IMR-90 (cell line): ENCODE measurements at regions not wholly inside any gene's neighbourhood (a gene's known extent, or its start where the extent isn't known, plus 50 kb on each side); places are given as distances from the start of the nearest gene placed in this dataset.

Experiments
- ATAC-seq: fragments of 200-7000 bp; cut with Tn5 transposase; 2 replicates; pipeline ENCODE4 v1.9.1; 2020; ENCODE audit warnings: low read depth, mild to moderate bottlenecking, moderate library complexity
- BruUV-seq: library from RNA; stranded (reverse); fragments of 400-500 nt; replicated peaks from 2 replicates; lab custom pipeline; 2021; lab: Mats Ljungman, UMichigan
- CTCF ChIA-PET: fragments of 300-600 bp; formaldehyde crosslinking; extraction: SDS; loops from one replicate; lab custom pipeline; 2021; ENCODE audit warnings: antibody characterized with exemption; lab: Yijun Ruan, JAX
- POLR2A ChIA-PET: fragments of 300-600 bp; sonication (Branson Sonifier 250); formaldehyde crosslinking; loops from one replicate; lab custom pipeline; 2022; ENCODE audit warnings: antibody characterized with exemption; ENCODE audit not compliant: unreplicated experiment; lab: Charles Lee
- DNase-seq: peaks from one replicate; pipeline ENCODE4 v3.0.0; 2013
- H2AFZ ChIP-seq: replicated peaks from 2 replicates; pipeline ENCODE3; 2013; ENCODE audit warnings: low read length, mild to moderate bottlenecking; ENCODE audit not compliant: poor library complexity
- H2AK5ac ChIP-seq: 2 replicates; pipeline ENCODE4 v1.6.1; 2013; ENCODE audit warnings: low read depth, low read length, inconsistent platforms
- H2AK9ac ChIP-seq: replicated peaks from 2 replicates; pipeline ENCODE3; 2013; ENCODE audit warnings: mild to moderate bottlenecking, low read depth, low read length, moderate library complexity; ENCODE audit not compliant: poor library complexity
- H2BK120ac ChIP-seq: 2 replicates; pipeline ENCODE4 v1.6.1; 2013; ENCODE audit warnings: low read depth, low read length, inconsistent platforms
- H2BK15ac ChIP-seq: 3 replicates; pipeline ENCODE4 v1.6.1; 2013; ENCODE audit warnings: low read depth, low read length, inconsistent platforms
- H2BK20ac ChIP-seq: 2 replicates; pipeline ENCODE4 v1.6.1; 2013; ENCODE audit warnings: low read depth, mild to moderate bottlenecking, inconsistent platforms, low read length, moderate library complexity
- H2BK5ac ChIP-seq: 2 replicates; pipeline ENCODE4 v1.6.1; 2013; ENCODE audit warnings: mild to moderate bottlenecking, low read depth, low read length, inconsistent platforms; ENCODE audit not compliant: poor library complexity, severe bottlenecking
- H3K14ac ChIP-seq: replicated peaks from 2 replicates; pipeline ENCODE4 v1.6.1; 2013; ENCODE audit warnings: low read depth, low read length, inconsistent platforms
- H3K18ac ChIP-seq: 2 replicates; pipeline ENCODE4 v1.6.1; 2013; ENCODE audit warnings: low read depth, low read length, control low read depth
- H3K23ac ChIP-seq: 2 replicates; pipeline ENCODE4 v1.6.1; 2013; ENCODE audit warnings: low read depth, low read length, inconsistent platforms
- H3K27ac ChIP-seq: 2 replicates; pipeline ENCODE4 v1.5.1; 2013; ENCODE audit warnings: mild to moderate bottlenecking, control low read depth, low read length; ENCODE audit not compliant: insufficient read depth
- H3K27me3 ChIP-seq: 2 replicates; pipeline ENCODE4 v1.6.1; 2013; ENCODE audit warnings: low read length; ENCODE audit not compliant: control insufficient read depth, insufficient read depth
- H3K36me3 ChIP-seq: 2 replicates; pipeline ENCODE4 v1.6.1; 2013; ENCODE audit warnings: low read length, mixed read lengths; ENCODE audit not compliant: control insufficient read depth, insufficient read depth
- H3K4ac ChIP-seq: 2 replicates; pipeline ENCODE4 v1.6.1; 2013; ENCODE audit warnings: low read depth, low read length, inconsistent platforms
- H3K4me1 ChIP-seq: 2 replicates; pipeline ENCODE4 v1.6.1; 2013; ENCODE audit warnings: low read length, mixed read lengths; ENCODE audit not compliant: control insufficient read depth, insufficient read depth
- H3K4me2 ChIP-seq: 2 replicates; pipeline ENCODE4 v1.6.1; 2013; ENCODE audit warnings: low read depth, mild to moderate bottlenecking, control low read depth, low read length, moderate library complexity
- H3K4me3 ChIP-seq: 2 replicates; pipeline ENCODE4 v1.5.1; 2013; ENCODE audit warnings: low read depth, mild to moderate bottlenecking, control low read depth, low read length, moderate library complexity; ENCODE audit not compliant: insufficient read depth
- H3K56ac ChIP-seq: 2 replicates; pipeline ENCODE4 v1.6.1; 2013; ENCODE audit warnings: low read length, inconsistent platforms; ENCODE audit not compliant: insufficient read depth; ENCODE audit errors: extremely low read depth
- H3K79me1 ChIP-seq, 2 experiments: 2 replicates each; pipeline ENCODE4 v1.6.1; 2013; ENCODE audit warnings: low read length in 2 of 2, inconsistent platforms in 1 of 2, low read depth in 1 of 2
- H3K9ac ChIP-seq: 2 replicates; pipeline ENCODE4 v1.6.1; 2013; ENCODE audit warnings: low read depth, low read length, control low read depth
- H3K9me1 ChIP-seq: 2 replicates; pipeline ENCODE4 v1.6.1; 2013; ENCODE audit warnings: low read length, inconsistent platforms; ENCODE audit not compliant: insufficient read depth
- H3K9me3 ChIP-seq: 2 replicates; pipeline ENCODE4 v1.6.1; 2013; ENCODE audit warnings: low read length; ENCODE audit not compliant: control insufficient read depth, insufficient read depth
- H4K20me1 ChIP-seq: 2 replicates; pipeline ENCODE4 v1.6.1; 2013; ENCODE audit warnings: low read length, inconsistent platforms; ENCODE audit not compliant: insufficient read depth
- H4K5ac ChIP-seq: 2 replicates; pipeline ENCODE4 v1.6.1; 2013; ENCODE audit warnings: mild to moderate bottlenecking, low read depth, low read length, control low read depth
- H4K8ac ChIP-seq, 2 experiments: 2 replicates each; pipeline ENCODE4 v1.6.1; 2013; ENCODE audit warnings: low read depth in 2 of 2, low read length in 2 of 2, control low read depth in 1 of 2, inconsistent platforms in 1 of 2
- H4K91ac ChIP-seq: 2 replicates; pipeline ENCODE4 v1.6.1; 2013; ENCODE audit warnings: low read depth, low read length, inconsistent platforms; ENCODE audit not compliant: insufficient read depth
- BHLHE40 ChIP-seq: fragments of 150-350 bp; IDR thresholded peaks from 2 replicates; pipeline ENCODE4 v1.6.1; 2016; ENCODE audit warnings: mild to moderate bottlenecking, low read depth, low read length
- CEBPB ChIP-seq: IDR thresholded peaks from 2 replicates; pipeline ENCODE4 v1.6.1; 2012; ENCODE audit warnings: low read depth, low read length, improper control_type of control experiment
- CHD1 ChIP-seq: IDR thresholded peaks from 2 replicates; pipeline ENCODE4 v1.6.1; 2012; ENCODE audit warnings: low read depth, low read length, improper control_type of control experiment
- FOS ChIP-seq: fragments of 150-350 bp; IDR thresholded peaks from 2 replicates; pipeline ENCODE4 v1.6.1; 2016; ENCODE audit warnings: low read depth, low read length
- MAFK ChIP-seq: IDR thresholded peaks from 2 replicates; pipeline ENCODE4 v1.6.1; 2012; ENCODE audit warnings: low read depth, low read length, improper control_type of control experiment
- MAZ ChIP-seq: IDR thresholded peaks from 2 replicates; pipeline ENCODE4 v1.6.1; 2012; ENCODE audit warnings: low read depth, mild to moderate bottlenecking, low read length, improper control_type of control experiment, moderate library complexity, borderline replicate concordance
- MXI1 ChIP-seq: IDR thresholded peaks from 2 replicates; pipeline ENCODE4 v1.6.1; 2012; ENCODE audit warnings: low read depth, mild to moderate bottlenecking, low read length, moderate library complexity, borderline replicate concordance
- NFE2L2 ChIP-seq: fragments of 150-350 bp; IDR thresholded peaks from 2 replicates; pipeline ENCODE4 v1.6.1; 2016; ENCODE audit warnings: low read depth, mild to moderate bottlenecking, low read length
- RAD21 ChIP-seq: IDR thresholded peaks from 2 replicates; pipeline ENCODE4 v1.6.1; 2012; ENCODE audit warnings: low read length, improper control_type of control experiment
- RCOR1 ChIP-seq: IDR thresholded peaks from 2 replicates; pipeline ENCODE4 v1.6.1; 2012; ENCODE audit warnings: mild to moderate bottlenecking, low read length, improper control_type of control experiment; ENCODE audit not compliant: insufficient replicate concordance
- WGBS, 2 experiments: methylation state at CpG; one replicate each; pipeline versions ENCODE4 v1.1.5 to v1.1.7; 2013; ENCODE audit warnings: missing lambda C conversion rate in 2 of 2; ENCODE audit not compliant: insufficient read length in 1 of 2; ENCODE audit errors: extremely low coverage in 2 of 2; 5-methylcytosine and 5-hydroxymethylcytosine counted together
- dilution Hi-C: fragments of 300-500 bp; cut with HindIII; formaldehyde crosslinking; loops from one replicate; pipeline ENCODE4 v1.14.3; 2018; ENCODE audit warnings: low sequenced_read_pairs; ENCODE audit not compliant: unreplicated experiment
- in situ Hi-C: fragments of 300-500 bp; cut with MboI; formaldehyde crosslinking; loops from 3 replicates; pipeline ENCODE4 v1.14.3; 2019; ENCODE audit warnings: low sequenced_read_pairs, inconsistent platforms, mixed read lengths
- intact Hi-C: fragments of 100-400 bp; cut with micrococcal nuclease; formaldehyde crosslinking; loops from 2 replicates; pipeline ENCODE4 v1.10.0; 2022
- TF ChIP-seq, protein P1 (sequence below): fragments of 150-350 bp; IDR thresholded peaks from 2 replicates; pipeline ENCODE4 v1.6.1; 2016; ENCODE audit warnings: low read depth, mild to moderate bottlenecking, low read length, moderate library complexity, borderline replicate concordance
- TF ChIP-seq, protein P2 (sequence below): fragments of 150-350 bp; IDR thresholded peaks from 2 replicates; pipeline ENCODE4 v1.6.1; 2017; ENCODE audit warnings: mild to moderate bottlenecking, antibody characterized with exemption, low read length, low read depth

DNA sequence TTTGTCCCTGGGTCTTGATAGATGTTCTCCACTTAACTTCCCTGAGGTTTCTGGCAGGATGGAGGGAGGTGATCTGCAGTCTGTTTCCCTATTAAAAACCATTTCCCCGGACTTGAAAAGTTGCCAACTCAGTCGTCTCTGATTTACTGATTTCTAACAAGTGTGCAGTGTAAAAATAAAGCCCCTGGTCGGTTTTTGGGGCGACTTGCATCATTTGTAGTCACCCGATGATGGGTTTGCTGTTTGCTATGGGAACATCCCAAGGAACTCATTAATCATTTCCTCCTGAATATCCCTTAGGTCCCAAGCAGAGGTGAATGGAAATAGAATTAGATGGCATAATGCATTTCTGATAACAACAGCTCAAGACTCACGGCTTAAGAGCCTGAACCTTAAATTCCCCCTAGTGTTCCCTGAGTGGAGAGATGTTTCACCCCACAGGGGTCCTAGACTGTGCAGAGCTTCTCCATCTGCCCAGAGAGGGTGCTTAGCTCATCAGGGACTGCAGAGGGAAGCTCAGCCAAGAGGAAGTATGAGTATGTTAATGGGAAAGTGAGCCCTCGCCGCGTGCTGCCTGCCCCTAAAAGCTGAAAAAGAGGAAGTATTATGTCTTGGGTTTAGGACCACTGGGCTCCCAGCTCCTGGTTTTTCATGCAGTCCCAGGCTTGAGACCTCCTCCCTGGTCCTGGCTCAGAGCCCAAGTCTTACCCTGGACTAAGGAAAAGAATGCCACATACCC lies 115.1 kb upstream of the DAP start:
- no peaks in the 10 kb centered on the region for H3K79me1 ChIP-seq
- H2AK5ac ChIP-seq: no peak overlapping the region
- H3K9ac ChIP-seq: no peak overlapping the region
- no peak overlapping the region for H2AFZ ChIP-seq
- H3K4me3 ChIP-seq: no peak overlapping the region
- H3K56ac ChIP-seq: no peak overlapping the region
- H3K27ac ChIP-seq: no peak overlapping the region
- H3K36me3 ChIP-seq: no peaks in the 10 kb centered on the region
- H3K4ac ChIP-seq: no peak overlapping the region
- no peaks in the 10 kb centered on the region; the same call in 1 of the 2 replicates for H3K4me1 ChIP-seq
- no peak overlapping the region for H2BK5ac ChIP-seq
- intact Hi-C loops: no loop called here
- WGBS, 2 experiments: 77% methylated on average over 4 of the region's 9 CpGs; no CpG with 5 or more reads in 1 of the 2 experiments
- DNase-seq (no peak), ATAC-seq (no peak)
- dilution Hi-C loops: no loop called here
- no peak overlapping the region for H3K18ac ChIP-seq
- no peaks in the 10 kb centered on the region for H3K9me3 ChIP-seq
- no peak overlapping the region for H2BK15ac ChIP-seq
- ChIA-PET POLR2A (no interaction called here), CTCF (interaction anchor here (1.0 kb wide), 1 partner anchor 9 kb away, joined by 4 read pairs; no protein-coding TSS in a partner anchor)
- no TSS peak for BruUV-seq
- no peak overlapping the region for H2AK9ac ChIP-seq
- no peak overlapping the region for H4K8ac ChIP-seq
- H2BK120ac ChIP-seq: no peak overlapping the region
- no peaks in the 10 kb centered on the region; the same call in 1 of the 2 replicates for H3K27me3 ChIP-seq
- no peak overlapping the region for H2BK20ac ChIP-seq
- no peak overlapping the region for H3K4me2 ChIP-seq
- no peak for TF ChIP-seq RAD21
- TF ChIP-seq CEBPB: no peak
- TF ChIP-seq MAZ: no peak
- TF ChIP-seq FOS: no peak
- no peak for TF ChIP-seq RCOR1
- TF ChIP-seq, protein P1, sequence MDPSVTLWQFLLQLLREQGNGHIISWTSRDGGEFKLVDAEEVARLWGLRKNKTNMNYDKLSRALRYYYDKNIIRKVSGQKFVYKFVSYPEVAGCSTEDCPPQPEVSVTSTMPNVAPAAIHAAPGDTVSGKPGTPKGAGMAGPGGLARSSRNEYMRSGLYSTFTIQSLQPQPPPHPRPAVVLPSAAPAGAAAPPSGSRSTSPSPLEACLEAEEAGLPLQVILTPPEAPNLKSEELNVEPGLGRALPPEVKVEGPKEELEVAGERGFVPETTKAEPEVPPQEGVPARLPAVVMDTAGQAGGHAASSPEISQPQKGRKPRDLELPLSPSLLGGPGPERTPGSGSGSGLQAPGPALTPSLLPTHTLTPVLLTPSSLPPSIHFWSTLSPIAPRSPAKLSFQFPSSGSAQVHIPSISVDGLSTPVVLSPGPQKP: no peak
- TF ChIP-seq BHLHE40: no peak
- TF ChIP-seq NFE2L2: no peak
- no peak for TF ChIP-seq MAFK
- TF ChIP-seq, protein P2, sequence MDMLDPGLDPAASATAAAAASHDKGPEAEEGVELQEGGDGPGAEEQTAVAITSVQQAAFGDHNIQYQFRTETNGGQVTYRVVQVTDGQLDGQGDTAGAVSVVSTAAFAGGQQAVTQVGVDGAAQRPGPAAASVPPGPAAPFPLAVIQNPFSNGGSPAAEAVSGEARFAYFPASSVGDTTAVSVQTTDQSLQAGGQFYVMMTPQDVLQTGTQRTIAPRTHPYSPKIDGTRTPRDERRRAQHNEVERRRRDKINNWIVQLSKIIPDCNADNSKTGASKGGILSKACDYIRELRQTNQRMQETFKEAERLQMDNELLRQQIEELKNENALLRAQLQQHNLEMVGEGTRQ: no peak
- no peak for TF ChIP-seq CHD1
- TF ChIP-seq MXI1: no peak
- H4K20me1 ChIP-seq: no peaks in the 10 kb centered on the region
- H4K91ac ChIP-seq: no peak overlapping the region
- no peak overlapping the region for H4K5ac ChIP-seq
- no peak overlapping the region for H3K14ac ChIP-seq
- in situ Hi-C loops: no loop called here
- no peak overlapping the region for H3K23ac ChIP-seq
- H3K9me1 ChIP-seq: 0 out of 2 replicates have a peak, but pooled peaks cover 4% of the 10 kb centered on the region
